ENCODE measurements at regions not wholly inside any gene's neighbourhood (a gene's known extent, or its start where the extent isn't known, plus 50 kb on each side); places are given as distances from the start of the nearest gene placed in this dataset.

GRCh38 chr4:179803857-179804256, 2361.6 kb upstream of the AGA start:
- TF ChIP-seq POLR2A (IDR thresholded peaks at IDR 0.05; ENCODE audit: low read length) (no peak), GATA1 (IDR thresholded peaks at IDR 0.05; ENCODE audit: low read depth, low read length) (no peak)

Data from erythroblast (primary cell).